ENCODE measurements at regions not wholly inside any gene's neighbourhood (a gene's known extent, or its start where the extent isn't known, plus 50 kb on each side); places are given as distances from the start of the nearest gene placed in this dataset.

DNA sequence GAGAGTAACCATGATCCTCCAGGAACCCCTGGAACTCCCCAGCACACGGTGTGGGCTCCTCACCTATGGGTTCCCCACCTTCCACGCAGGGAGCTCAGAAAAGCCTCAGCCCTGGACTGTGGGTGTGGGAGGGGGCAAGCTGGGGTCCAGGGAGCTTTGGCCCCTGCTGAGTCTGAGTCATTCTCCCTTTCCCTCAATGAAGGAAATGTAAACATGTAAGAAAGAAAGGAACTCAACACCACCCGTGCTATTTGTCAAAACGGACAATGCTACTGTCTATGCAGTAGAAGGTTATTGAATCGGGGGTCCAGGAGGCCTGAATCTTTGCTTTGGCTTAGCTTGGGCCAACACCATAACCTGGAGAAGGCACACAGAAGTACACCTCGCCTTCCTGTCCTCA lies 222.8 kb downstream of the PMP22 start:
- DNase-seq (ENCODE audit: low read depth, low spot score): no peak

DNA sequence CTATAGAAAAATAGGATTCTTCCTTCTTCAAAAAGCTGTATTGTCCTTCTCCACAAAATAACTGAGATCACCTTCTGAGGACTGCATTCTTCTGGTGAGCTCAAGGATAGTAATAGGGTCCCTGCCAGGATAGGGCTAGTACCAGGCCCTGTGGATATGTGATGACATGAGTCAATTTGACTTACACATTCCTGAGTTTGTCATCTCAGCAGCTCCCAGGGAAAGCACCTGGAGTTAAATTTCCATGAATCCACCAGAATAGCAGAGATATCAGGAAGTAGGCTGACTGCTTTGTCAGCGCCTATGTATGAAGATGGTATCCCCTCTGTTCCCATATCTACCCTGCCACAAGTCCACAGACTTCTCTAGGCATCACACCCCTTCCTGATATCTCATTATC lies 225.8 kb downstream of the PMP22 start:
- DNase-seq (ENCODE audit: low read depth, low spot score): no peak

DNA sequence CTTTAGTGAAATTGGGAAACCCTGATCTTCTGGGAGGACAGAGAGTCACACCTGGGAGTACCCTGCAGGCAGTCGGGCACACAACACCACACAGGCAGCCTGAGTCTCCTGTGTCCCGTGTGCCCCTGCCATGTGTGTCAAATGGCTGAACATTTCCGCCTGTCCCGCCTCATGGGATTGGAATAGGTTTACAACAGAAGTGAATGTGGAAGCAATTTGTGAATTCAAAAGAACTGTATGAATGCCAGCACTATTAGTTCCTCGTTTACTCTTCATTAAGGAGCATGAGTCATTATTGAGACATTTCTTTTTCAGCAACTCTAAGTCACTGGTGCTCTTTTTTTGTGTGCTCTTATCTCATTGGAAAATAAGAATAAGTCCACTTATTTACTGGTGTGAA lies 226.5 kb downstream of the PMP22 start:
- peak; percentile 35 for DNase-seq (ENCODE audit: low read depth, low spot score)

DNA sequence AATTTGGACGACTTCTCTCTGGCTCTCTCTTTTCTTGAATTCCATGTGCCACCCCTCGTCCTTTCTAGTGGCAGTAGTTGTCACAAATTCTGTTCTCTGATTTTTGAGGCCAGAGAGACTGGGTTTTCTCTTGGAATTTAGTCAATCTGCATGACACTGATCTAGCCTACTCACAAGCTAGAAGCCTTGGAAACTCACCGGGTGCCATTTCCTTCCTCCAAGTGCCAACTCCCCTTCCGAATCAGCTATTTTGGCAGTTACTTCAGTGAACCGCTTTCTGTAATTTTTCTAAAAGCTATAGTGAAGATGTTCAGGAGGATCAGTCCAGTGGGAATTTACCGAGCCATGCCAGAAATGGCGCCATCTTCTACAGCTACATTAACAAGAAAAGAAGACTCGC lies 228.9 kb downstream of the PMP22 start:
- DNase-seq (ENCODE audit: low read depth, low spot score): no peak

DNA sequence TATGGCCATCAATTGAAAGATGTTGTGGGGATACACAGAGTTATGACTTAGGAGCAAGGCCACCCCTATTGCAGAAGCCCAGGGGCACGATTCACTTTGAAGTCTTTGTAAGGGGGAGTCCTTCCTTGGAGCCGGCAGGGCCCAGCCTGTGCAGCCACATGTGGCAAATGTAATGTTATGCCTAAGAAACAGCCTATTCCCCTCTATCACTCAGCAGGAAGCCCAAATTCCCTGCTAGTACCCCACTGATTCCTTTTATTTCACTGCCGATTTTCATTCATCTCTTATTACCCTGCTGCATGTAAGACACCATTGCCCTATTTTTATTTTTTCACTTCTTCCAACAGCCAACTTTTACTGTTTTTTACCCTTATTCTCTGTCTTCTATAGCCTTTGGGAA lies 233.2 kb downstream of the PMP22 start:
- no peak for DNase-seq (ENCODE audit: low read depth, low spot score)

DNA sequence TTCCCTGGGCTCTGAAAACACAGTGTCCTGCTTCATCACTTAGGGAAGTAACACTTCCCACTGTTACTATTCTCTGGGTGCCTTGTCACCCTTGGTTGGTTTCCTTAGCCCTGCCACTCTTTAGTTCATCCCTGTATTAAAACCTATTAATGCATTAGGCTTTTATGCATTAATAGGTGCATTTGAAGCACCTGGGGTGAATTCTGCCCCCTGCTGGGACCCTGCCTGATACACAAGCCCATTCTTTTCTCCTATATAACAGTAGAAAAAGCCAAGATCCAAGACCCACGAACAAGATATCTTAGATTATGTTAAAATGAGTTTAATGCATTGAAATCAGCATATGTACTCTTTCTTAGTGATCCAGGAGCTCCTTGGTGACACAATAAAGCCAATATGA lies 235.7 kb downstream of the PMP22 start:
- no peak for DNase-seq (ENCODE audit: low read depth, low spot score)

DNA sequence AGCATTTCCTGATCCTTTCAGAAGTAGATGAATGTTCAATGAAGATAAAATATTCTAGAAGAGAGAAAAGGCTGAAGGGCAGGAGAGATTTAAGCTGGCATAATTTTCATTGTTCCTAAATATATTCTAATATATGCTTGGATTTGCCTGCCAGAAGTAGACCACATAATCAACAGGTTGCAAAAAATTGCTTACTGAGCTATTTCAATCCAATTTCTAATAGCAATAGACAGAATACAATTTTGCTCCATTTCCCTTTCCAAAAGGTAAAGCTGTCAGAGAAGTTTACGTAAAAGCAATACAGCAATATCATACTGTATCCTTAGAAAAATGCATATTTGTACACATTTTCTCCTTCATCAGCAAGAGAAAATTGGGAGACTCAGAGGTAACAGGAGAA lies 237.3 kb downstream of the PMP22 start:
- DNase-seq (ENCODE audit: low read depth, low spot score): no peak

DNA sequence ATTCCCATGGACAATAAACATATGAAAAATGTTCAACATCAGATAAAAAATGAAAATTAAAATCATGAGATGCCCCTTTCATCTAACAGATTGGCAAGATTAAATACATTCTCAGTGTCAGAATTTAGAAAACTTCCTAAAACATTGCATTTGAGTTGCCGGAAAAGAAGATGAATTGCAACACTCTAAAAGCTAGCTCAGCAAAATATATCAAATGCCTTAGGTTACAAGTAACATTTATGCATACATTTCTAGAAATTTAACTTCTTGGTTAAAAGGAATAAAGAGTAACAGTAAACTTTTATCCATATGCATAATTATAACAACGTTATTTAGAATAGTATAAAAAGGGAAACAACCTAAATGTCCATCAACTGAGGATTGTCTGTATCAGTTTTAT lies 239.0 kb downstream of the PMP22 start:
- DNase-seq (ENCODE audit: low read depth, low spot score): no peak

DNA sequence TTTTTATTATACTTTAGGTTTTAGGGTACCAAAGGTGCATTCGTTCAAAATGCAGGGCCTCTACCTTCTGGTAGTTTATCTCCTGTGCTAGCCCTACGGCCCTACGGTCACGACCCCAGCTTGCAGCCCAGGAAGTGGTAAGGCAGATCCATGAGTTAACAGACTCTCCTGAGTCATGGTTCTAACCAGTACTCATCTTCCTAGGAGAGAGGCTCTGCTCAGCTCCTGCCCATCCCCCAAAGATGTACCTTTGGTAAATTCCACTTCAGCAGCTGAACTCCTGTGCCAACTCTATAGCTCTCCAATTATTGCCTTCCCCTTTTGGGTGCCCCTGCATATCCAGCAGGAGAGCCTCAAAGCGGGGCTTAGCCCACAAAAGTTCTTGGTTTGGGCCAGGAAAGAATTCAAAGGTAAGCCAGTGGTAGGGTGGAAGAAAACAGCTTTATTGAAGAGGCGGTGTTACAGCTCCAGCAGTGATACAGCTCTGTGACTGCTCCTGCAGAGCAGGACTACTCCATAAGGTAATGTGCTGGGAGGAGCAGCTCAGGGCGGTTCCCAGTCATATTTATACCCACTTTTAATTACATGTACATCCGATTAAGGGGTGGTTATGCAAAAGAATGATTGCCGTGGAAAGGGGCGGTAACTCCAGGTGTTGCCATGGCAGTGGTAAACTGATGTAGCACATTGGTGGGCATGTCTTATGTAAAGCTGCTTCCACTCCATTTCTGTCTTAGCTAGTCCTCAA lies 241.4 kb downstream of the PMP22 start:
- DNase-seq (ENCODE audit: low read depth, low spot score): no peak

DNA sequence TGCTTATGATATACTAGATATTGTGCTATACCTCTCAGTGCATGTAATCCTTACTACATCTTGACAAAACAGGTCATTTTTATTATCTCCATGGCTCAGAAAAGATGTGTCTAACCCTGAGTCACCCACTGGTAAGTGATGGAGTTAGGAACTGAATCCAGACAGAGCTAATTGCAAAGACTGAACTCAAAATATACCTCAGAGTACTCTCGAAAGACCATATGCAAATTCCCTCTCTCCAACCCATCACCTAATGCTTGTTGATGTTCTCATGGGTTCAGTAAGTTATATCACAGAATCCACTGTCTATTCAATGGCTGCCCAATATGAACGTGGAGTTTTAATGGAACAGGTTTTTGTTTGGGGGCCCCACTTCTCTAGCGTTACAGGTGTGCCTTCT lies 246.0 kb downstream of the PMP22 start:
- DNase-seq (ENCODE audit: low read depth, low spot score): no peak

DNA sequence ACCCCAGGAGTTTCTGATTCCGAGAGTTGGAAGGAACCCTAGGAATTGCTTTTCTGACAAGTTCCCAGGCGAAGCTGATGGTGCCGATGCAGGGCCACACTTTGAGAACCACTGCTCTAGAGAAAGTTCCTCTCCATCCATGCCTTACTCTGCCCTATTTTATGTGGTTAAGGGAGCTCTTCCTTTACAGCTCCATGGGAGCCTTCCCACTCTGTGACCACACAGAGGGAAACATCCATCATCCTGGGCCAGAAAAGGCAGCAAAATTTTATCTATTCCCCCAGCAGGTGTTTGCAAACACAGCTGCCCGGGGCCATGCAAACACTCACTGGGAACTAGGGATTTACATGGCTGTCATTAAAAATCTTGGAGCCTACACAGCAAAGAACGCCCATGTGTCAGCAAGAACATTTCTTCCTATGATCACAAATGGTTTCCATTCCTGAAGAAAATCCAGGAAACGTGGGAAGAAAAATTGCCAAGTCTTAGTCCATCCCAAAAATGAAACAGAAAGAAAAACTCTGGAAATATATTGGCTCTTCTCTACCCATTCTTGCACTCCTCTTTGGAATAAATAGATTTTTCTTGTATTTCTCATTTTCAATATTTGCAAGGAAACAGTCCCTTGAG lies 252.7 kb downstream of the PMP22 start:
- no peak for DNase-seq (ENCODE audit: low read depth, low spot score)

DNA sequence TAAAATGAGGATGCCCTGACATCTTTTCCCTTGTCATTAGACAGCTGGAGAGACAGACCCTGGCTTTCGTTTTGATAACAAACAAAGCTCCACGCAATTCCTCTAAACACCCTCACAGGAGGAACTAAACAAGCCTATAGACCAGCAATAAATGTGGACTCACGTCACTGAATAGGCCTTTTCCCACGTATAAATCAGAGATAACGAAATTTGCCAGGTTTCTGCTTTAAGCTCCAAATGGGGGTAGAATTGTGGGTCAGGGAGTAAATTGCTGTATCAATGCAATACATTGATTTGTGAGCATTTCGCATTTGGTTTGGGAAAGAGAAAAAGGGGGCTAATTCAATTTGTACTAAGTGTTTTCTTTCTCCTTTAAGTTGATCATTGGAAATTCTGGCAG lies 256.0 kb downstream of the PMP22 start:
- no peak for DNase-seq (ENCODE audit: low read depth, low spot score)

DNA sequence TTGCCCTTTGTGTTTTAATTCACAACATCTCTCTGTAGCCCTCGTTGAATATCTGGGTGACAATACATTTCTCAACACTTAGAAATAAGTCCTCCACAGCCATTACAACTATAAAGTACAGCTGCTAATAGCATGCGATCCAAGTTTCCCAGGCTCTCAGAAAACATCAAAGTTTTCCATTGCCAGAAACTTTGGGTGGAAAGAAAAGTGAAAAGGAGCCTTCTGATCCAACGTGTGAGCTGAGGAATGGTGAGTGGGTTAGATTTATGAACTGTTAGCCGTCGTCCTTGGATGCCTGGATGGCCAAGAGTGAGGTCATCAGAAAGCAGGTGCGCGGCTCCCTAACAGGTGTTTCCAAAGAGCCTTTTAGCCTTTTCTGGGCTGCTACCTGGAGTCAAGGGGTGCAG lies 258.0 kb downstream of the PMP22 start:
- DNase-seq (ENCODE audit: low read depth, low spot score): no peak

DNA sequence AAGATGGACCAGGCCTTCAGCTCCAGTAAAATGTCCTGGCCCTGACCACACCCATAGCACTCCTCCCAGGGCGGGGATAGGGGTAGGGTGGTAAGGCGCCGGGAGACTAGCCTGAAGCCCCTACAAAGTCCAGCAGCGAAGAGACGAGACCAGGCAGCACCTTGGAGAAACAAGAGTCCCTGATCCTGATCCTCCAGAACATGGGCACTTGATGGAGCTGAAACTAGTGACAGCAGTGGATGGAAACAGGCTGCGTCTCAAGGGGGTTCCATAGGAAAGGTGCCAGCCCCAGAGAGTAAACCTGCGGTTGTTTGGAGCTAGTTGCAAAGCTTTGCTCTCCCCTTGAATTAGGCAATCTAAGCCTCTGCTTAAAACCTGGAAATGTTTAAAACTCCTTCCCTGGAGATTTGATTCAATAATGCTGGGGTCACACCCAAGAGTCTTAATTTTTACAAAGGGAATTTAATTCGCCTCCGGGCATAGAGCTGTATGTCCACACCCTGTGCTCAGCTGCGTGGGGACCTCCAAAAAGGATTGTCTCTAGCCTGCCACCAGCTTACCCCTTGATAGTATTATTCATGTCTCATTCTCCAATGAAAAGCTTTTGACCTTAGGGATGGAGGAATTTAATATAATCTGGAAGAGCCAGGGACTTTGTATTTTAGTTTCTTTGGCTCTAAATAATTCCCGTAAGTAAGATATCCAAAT lies 258.6 kb downstream of the PMP22 start:
- DNase-seq (ENCODE audit: low read depth, low spot score): no peak

DNA sequence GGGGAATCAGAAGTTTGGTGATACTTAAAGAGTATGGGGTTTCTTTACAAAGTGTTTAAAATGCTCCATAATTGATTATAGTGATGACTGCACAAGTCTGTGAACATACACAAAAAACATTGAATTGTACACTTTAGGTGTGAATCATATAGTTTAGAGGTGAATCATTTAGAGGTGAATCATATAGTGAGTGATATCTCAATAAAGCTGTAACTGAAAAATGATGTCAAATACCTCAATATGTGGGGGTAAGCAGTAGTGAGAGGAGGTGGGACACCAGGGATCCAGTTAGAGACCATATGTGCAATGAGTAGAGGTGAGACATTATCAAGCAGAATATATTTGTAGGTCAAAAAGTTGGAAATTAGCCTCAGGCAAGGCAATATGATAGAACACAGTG lies 264.5 kb downstream of the PMP22 start:
- DNase-seq (ENCODE audit: low read depth, low spot score): no peak

DNA sequence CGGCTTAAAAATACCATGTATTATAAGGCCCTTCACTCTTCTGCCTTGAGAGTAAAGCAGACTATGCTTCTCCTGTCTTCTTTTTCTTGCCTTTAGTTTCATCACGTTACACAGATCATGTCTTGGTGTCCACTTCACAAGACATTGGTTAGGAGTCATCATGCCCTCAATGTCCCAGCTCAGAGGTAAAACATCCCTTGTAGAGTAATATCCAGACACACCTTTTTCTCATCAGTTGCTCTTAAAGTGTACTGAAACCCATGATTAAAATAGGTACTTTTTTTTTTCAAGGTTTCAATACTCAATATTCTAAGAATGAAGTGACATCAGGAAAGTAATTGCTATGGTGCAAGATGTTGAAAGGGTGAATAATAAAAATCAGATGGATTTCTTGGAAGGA lies 267.8 kb downstream of the PMP22 start:
- DNase-seq (ENCODE audit: low read depth, low spot score): no peak

DNA sequence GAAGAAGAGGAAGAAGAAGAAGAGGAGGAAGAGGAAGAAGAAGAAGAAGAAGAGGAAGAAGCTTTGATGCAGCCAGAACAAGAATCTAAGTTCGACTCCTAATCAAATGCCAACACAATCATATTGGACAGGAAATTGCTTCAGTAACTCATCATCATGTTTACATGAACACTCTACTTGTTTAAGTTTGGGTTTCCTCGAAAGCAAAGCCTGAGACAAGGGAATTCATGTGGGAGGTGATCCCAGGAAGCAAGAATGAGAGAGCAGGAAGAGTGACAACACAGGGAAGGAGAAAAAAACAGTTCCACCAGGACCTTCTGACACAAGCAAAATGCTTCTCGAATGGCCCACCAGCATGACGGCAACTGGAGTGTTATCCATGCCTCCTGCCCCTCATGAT lies 279.0 kb downstream of the PMP22 start:
- DNase-seq (ENCODE audit: low read depth, low spot score): no peak

DNA sequence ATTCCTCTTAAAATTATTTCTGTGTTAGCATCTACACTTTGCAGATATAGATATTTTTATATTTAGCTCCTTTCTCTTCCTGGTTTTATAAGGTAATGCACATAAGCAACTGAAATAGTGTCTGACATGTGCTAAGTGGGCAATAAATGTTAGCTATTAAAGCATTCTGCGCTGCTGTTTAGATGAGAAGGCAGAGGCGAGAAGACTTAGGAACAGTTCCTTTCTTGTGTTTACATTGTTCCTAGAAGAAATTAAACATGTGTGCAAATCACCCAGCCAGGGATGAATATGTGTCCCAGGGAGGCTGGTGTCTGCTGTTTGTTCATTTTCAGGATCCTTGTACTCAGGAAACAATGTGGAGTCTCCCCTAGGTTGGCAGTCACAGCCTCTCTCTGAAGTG lies 292.3 kb downstream of the PMP22 start:
- DNase-seq (ENCODE audit: low read depth, low spot score): no peak

DNA sequence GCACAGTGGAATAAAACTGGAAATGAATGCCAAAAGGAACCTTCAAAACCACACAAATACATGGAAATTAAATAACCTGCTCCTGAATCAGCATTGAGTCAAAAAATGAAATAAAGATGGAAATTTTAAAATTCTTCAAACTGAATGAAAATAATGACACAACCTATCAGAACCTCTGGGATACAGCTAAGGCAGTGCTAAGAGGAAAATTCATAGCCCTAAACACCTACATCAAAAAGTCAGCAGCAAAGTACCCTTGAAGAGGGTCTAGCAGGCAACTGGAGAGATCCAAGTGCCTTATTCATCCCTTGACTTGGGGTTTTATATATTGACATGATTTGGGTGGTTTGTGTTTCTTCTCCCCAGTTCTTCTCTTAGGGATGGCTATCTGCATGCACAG lies 294.1 kb downstream of the PMP22 start:
- DNase-seq (ENCODE audit: low read depth, low spot score): no peak

DNA sequence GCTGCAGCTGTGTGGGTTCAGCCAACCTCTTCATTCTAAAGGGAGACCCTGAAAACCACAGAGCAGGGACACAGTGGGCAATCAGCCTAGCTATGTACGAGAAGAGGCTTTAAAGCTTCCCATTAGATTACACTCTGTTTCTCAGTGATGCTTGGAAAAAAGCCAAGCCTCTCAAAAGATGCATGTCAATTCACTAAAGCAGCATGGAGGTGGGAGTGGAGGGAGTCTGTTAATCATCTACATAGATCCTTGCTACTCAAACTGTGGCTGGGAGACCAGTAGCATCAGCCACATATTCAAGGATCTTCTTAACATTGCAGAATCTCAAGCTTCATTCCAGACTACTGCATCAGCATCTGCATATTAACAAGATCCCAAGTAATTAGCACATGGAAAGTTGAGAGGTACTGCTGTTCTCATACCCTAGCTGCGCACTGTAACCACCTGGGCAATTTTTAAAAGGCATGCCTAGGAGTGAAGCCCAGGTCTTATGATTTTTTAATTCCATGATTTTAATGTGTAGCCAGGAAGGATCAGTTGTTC lies 305.9 kb downstream of the PMP22 start:
- no peak for DNase-seq (ENCODE audit: low read depth, low spot score)

DNA sequence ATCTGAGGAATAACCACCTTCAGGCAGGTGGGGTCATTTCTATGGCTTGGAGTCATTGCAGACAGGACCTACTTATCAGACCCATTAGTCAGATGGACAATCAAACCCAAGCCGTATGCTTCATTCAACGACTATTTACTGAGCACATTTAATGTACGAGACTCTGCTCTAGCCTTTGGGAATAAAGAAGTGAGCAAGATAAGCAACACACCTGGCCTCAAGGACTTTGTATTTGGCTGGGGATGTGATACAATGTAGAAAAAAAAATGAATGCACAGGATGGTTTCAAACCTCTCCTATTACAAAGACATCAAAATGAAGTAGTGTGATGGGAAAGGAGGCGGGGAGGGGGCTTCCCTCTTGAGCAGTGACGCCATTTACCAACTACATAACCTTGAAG lies 311.7 kb downstream of the PMP22 start:
- no peak for DNase-seq (ENCODE audit: low read depth, low spot score)

DNA sequence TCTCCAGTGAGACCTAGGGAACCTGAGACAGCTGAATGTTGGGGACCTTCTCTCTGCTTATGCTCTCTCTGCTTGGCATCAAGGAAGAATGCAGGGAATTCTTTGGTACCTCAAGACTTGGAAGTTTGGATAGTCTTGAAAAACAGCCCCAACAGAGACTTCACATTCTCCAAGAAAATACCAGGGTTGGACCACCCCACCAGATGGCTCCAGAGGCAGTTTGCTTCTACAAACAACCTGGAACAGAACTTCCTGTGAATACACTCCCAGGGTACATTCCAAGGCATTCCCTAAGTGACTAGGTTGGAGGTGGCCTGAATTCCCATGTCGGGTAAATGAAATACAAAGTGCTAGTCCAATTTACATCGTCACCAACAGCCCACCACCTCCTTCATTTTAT lies 314.4 kb downstream of the PMP22 start:
- DNase-seq (ENCODE audit: low read depth, low spot score): no peak

DNA sequence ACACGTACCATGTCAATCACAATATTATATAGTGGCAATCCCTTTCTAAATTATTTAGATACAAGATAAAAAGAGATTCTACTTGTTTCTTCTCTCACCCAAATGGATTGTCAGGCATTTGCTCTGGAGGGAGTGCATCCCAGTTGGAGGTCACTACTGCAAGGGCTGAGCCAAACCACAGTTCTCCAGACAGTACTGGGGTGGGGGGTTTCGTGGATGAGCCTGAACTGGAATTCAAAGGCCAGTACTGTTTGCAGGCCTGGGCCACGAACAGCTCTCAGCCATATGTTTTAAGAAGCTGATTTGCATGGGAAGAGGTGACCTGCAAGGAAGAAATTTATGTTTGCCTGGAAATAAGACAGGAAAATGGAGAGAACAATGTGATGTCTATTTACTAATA lies 314.9 kb downstream of the PMP22 start:
- peak; percentile 20 for DNase-seq (ENCODE audit: low read depth, low spot score)

Measured in astrocyte of the hippocampus (primary cell).